SK-N-SH treated with all-trans-retinoic acid at 6 μM for 48 hours (cell line): ENCODE measurements at regions not wholly inside any gene's neighbourhood (a gene's known extent, or its start where the extent isn't known, plus 50 kb on each side); places are given as distances from the start of the nearest gene placed in this dataset.

Experiments used
- ATAC-seq: fragments of 200-7000 bp; cut with Tn5 transposase; 3 replicates; pipeline ENCODE4 v1.9.1; 2020; ENCODE audit warnings: mild to moderate bottlenecking, moderate library complexity
- ARNTL ChIP-seq: fragments of 450-650 bp; formaldehyde crosslinking; IDR thresholded peaks from 2 replicates; pipeline ENCODE4 v1.5.0; 2020; ENCODE audit warnings: low read depth, mild to moderate bottlenecking, moderate library complexity, borderline replicate concordance
- BACH2 ChIP-seq: fragments of 250-450 bp; sonication (Bioruptor Pico); IDR thresholded peaks from 2 replicates; pipeline ENCODE4 v1.9.0; 2021; ENCODE audit warnings: mild to moderate bottlenecking, borderline replicate concordance
- CSDC2 ChIP-seq: fragments of 250-450 bp; sonication (Bioruptor Pico); IDR thresholded peaks from 2 replicates; pipeline ENCODE4 v1.5.0; 2020; ENCODE audit warnings: mild to moderate bottlenecking, moderate library complexity
- CSRNP3 ChIP-seq: fragments of 250-450 bp; sonication (Bioruptor Pico); IDR thresholded peaks from 2 replicates; pipeline ENCODE4 v1.5.1; 2021; ENCODE audit warnings: mild to moderate bottlenecking, moderate library complexity
- GLIS3 ChIP-seq: fragments of 250-450 bp; sonication (Bioruptor Pico); IDR thresholded peaks from 2 replicates; pipeline ENCODE4 v1.5.0; 2020; ENCODE audit warnings: mild to moderate bottlenecking, moderate library complexity
- ISL1 ChIP-seq: fragments of 250-450 bp; sonication (Bioruptor Pico); IDR thresholded peaks from 2 replicates; pipeline ENCODE4 v2.1.2; 2022; ENCODE audit warnings: mild to moderate bottlenecking, moderate library complexity
- OSR1 ChIP-seq: fragments of 250-450 bp; sonication (Bioruptor Pico); IDR thresholded peaks from 2 replicates; pipeline ENCODE4 v1.8.0; 2022; ENCODE audit warnings: moderate library complexity, mild to moderate bottlenecking, inconsistent platforms
- PPARA ChIP-seq: fragments of 250-450 bp; sonication (Bioruptor Pico); IDR thresholded peaks from 2 replicates; pipeline ENCODE4 v1.5.0; 2020; ENCODE audit warnings: mild to moderate bottlenecking, borderline replicate concordance
- RARB ChIP-seq: fragments of 250-450 bp; sonication (Bioruptor Pico); IDR thresholded peaks from 2 replicates; pipeline ENCODE4 v1.8.0; 2021; ENCODE audit warnings: mild to moderate bottlenecking, moderate library complexity
- SNAI2 ChIP-seq: fragments of 250-450 bp; sonication (Bioruptor Pico); IDR thresholded peaks from 2 replicates; pipeline ENCODE4 v1.5.0; 2020; ENCODE audit warnings: mild to moderate bottlenecking, moderate library complexity
- TCF4 ChIP-seq: fragments of 250-450 bp; sonication (Bioruptor Pico); IDR thresholded peaks from 2 replicates; pipeline ENCODE4 v1.8.0; 2021; ENCODE audit warnings: mild to moderate bottlenecking, moderate library complexity, borderline replicate concordance
- TOX ChIP-seq: fragments of 250-450 bp; sonication (Bioruptor Pico); IDR thresholded peaks from 2 replicates; pipeline ENCODE4 v1.8.0; 2021; ENCODE audit warnings: mild to moderate bottlenecking, moderate library complexity, borderline replicate concordance
- ZC3H10 ChIP-seq: fragments of 250-450 bp; sonication (Bioruptor Pico); IDR thresholded peaks from 2 replicates; pipeline ENCODE4 v1.5.1; 2021; ENCODE audit warnings: mild to moderate bottlenecking, moderate library complexity
- ZFP3 ChIP-seq: fragments of 250-450 bp; sonication (Bioruptor Pico); IDR thresholded peaks from 2 replicates; pipeline ENCODE4 v1.5.0; 2020; ENCODE audit warnings: mild to moderate bottlenecking, moderate library complexity
- ZFP30 ChIP-seq: fragments of 450-650 bp; formaldehyde crosslinking; IDR thresholded peaks from 2 replicates; pipeline ENCODE4 v1.5.0; 2022; ENCODE audit warnings: mild to moderate bottlenecking, moderate library complexity
- ZNF565 ChIP-seq: fragments of 450-650 bp; formaldehyde crosslinking; conservative IDR thresholded peaks from 2 replicates; pipeline ENCODE4 v1.5.0; 2020; ENCODE audit warnings: low read depth, mild to moderate bottlenecking, moderate library complexity
- ZNF70 ChIP-seq: fragments of 450-650 bp; formaldehyde crosslinking; IDR thresholded peaks from 2 replicates; pipeline ENCODE4 v1.5.0; 2020; ENCODE audit warnings: mild to moderate bottlenecking, moderate library complexity
- ZNF8 ChIP-seq: fragments of 450-650 bp; formaldehyde crosslinking; IDR thresholded peaks from 2 replicates; pipeline ENCODE4 v1.5.0; 2020; ENCODE audit warnings: mild to moderate bottlenecking, moderate library complexity
- TF ChIP-seq, protein P1 (sequence below): fragments of 250-450 bp; sonication (Bioruptor Pico); IDR thresholded peaks from 2 replicates; pipeline ENCODE4 v1.5.1; 2020; ENCODE audit warnings: low read depth, mild to moderate bottlenecking, moderate library complexity
- TF ChIP-seq, protein P2 (sequence below): fragments of 250-450 bp; sonication (Bioruptor Pico); IDR thresholded peaks from 2 replicates; pipeline ENCODE4 v1.8.0; 2020; ENCODE audit warnings: mild to moderate bottlenecking, moderate library complexity, borderline replicate concordance
- TF ChIP-seq, protein P3 (sequence below): fragments of 250-450 bp; sonication (Bioruptor Pico); IDR thresholded peaks from 2 replicates; pipeline ENCODE4 v1.8.0; 2021; ENCODE audit warnings: low read depth, mild to moderate bottlenecking, moderate library complexity, borderline replicate concordance

DNA sequence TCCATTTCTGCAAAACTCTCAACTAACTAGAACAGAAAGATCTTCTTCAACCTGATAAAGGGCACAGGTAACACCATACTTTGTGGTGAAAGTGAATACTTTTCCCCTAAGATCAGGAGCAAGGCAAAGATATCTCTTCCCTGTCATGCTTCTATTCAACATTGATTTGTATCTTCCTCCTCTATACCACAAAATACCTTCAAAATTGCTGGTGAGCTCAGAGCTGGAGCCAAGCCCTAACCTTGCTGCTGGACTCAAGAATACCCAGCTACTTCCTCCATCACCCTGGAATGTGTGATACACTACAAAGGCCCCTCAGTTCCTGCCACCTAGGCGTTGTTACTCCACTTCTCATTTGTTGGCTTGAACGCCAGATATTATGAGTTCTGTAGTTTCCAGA is 499.0 kb downstream of the ACTL7B start:
- TF ChIP-seq TOX (no peak), ZNF8 (CRISPR knock-in tag) (no peak), ZFP30 (CRISPR knock-in tag) (no peak), RARB (CRISPR knock-in tag) (no peak), ZC3H10 (CRISPR knock-in tag) (no peak), GLIS3 (CRISPR knock-in tag) (no peak), OSR1 (CRISPR knock-in tag) (no peak), BACH2 (CRISPR knock-in tag) (no peak), CSDC2 (CRISPR knock-in tag) (no peak), ZNF70 (no peak), PPARA (CRISPR knock-in tag) (no peak), CSRNP3 (no peak), SNAI2 (CRISPR knock-in tag) (no peak), TCF4 (CRISPR knock-in tag) (no peak), ZFP3 (no peak), ISL1 (CRISPR knock-in tag) (no peak)
- TF ChIP-seq, protein P1, sequence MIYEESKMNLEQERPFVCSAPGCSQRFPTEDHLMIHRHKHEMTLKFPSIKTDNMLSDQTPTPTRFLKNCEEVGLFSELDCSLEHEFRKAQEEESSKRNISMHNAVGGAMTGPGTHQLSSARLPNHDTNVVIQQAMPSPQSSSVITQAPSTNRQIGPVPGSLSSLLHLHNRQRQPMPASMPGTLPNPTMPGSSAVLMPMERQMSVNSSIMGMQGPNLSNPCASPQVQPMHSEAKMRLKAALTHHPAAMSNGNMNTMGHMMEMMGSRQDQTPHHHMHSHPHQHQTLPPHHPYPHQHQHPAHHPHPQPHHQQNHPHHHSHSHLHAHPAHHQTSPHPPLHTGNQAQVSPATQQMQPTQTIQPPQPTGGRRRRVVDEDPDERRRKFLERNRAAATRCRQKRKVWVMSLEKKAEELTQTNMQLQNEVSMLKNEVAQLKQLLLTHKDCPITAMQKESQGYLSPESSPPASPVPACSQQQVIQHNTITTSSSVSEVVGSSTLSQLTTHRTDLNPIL, result no peak
- TF ChIP-seq, protein P2, sequence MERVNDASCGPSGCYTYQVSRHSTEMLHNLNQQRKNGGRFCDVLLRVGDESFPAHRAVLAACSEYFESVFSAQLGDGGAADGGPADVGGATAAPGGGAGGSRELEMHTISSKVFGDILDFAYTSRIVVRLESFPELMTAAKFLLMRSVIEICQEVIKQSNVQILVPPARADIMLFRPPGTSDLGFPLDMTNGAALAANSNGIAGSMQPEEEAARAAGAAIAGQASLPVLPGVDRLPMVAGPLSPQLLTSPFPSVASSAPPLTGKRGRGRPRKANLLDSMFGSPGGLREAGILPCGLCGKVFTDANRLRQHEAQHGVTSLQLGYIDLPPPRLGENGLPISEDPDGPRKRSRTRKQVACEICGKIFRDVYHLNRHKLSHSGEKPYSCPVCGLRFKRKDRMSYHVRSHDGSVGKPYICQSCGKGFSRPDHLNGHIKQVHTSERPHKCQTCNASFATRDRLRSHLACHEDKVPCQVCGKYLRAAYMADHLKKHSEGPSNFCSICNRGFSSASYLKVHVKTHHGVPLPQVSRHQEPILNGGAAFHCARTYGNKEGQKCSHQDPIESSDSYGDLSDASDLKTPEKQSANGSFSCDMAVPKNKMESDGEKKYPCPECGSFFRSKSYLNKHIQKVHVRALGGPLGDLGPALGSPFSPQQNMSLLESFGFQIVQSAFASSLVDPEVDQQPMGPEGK (CRISPR knock-in tag), result no peak
- TF ChIP-seq, protein P3, sequence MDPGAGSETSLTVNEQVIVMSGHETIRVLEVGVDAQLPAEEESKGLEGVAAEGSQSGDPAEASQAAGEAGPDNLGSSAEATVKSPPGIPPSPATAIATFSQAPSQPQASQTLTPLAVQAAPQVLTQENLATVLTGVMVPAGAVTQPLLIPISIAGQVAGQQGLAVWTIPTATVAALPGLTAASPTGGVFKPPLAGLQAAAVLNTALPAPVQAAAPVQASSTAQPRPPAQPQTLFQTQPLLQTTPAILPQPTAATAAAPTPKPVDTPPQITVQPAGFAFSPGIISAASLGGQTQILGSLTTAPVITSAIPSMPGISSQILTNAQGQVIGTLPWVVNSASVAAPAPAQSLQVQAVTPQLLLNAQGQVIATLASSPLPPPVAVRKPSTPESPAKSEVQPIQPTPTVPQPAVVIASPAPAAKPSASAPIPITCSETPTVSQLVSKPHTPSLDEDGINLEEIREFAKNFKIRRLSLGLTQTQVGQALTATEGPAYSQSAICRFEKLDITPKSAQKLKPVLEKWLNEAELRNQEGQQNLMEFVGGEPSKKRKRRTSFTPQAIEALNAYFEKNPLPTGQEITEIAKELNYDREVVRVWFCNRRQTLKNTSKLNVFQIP, result no peak
- ATAC-seq, result no peak

DNA sequence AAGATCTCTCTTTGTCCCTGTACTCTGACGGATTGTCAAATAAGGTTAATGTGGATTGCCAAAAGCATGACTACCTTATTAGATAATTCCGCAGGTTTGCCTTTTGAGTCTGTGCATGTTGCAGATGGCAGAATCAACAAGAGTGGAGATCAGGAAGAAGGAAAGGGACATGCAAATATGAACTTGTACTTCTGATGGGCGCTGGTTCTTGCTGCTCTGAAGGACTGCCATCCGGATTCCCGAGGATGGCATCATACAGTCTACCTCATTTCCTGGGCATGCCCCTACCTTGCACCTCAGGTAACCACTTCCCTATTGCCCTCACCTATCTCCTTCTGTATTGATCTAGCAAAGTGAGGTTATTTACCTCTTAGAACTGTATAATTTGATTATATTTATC is 504.2 kb downstream of the ACTL7B start:
- TF ChIP-seq, protein P1, result no peak
- no peak for TF ChIP-seq ZNF70
- TF ChIP-seq ISL1 (CRISPR knock-in tag), result no peak
- TF ChIP-seq, protein P2 (CRISPR knock-in tag), result no peak
- no peak for TF ChIP-seq ZC3H10 (CRISPR knock-in tag)
- TF ChIP-seq GLIS3 (CRISPR knock-in tag), result no peak
- no peak for TF ChIP-seq ZNF8 (CRISPR knock-in tag)
- TF ChIP-seq ZNF565, result no peak
- no peak for TF ChIP-seq TCF4 (CRISPR knock-in tag)
- no peak for TF ChIP-seq CSRNP3
- no peak for TF ChIP-seq ZFP30 (CRISPR knock-in tag)
- TF ChIP-seq ARNTL, result no peak
- TF ChIP-seq OSR1 (CRISPR knock-in tag), result no peak
- no peak for TF ChIP-seq PPARA (CRISPR knock-in tag)
- ATAC-seq, result no peak
